WTC11 (cell line): ENCODE measurements at regions not wholly inside any gene's neighbourhood (a gene's known extent, or its start where the extent isn't known, plus 50 kb on each side); places are given as distances from the start of the nearest gene placed in this dataset.

Experiments
- ATAC-seq: fragments of 200-7000 bp; cut with Tn5 transposase; 2 replicates; pipeline ENCODE4 v1.10.0; 2021; ENCODE audit warnings: mild to moderate bottlenecking, moderate library complexity
- CTCF ChIA-PET: fragments of 300-600 bp; sonication (Branson Sonifier 250); formaldehyde crosslinking; loops from one replicate; lab custom pipeline; 2021; ENCODE audit warnings: antibody characterized with exemption; lab: Charles Lee
- POLR2A ChIA-PET: fragments of 350-600 bp; sonication (Branson Sonifier 250); formaldehyde crosslinking; loops from one replicate; lab custom pipeline; 2021; ENCODE audit warnings: antibody characterized with exemption; lab: Charles Lee
- DNase-seq: peaks from one replicate; pipeline ENCODE4 v3.0.0; 2021; ENCODE audit warnings: low spot score
- H3K27ac Mint-ChIP-seq: 2 replicates; pipeline ENCODE4 v1.8.0; 2021; ENCODE audit warnings: mixed read lengths
- H3K27me3 Mint-ChIP-seq: 2 replicates; pipeline ENCODE4 v1.8.0; 2021; ENCODE audit warnings: low read depth, mild to moderate bottlenecking, moderate library complexity, mixed read lengths
- H3K36me3 Mint-ChIP-seq: 2 replicates; pipeline ENCODE4 v1.8.0; 2021; ENCODE audit warnings: mixed read lengths
- H3K4me1 Mint-ChIP-seq: 2 replicates; pipeline ENCODE4 v1.8.0; 2022; ENCODE audit warnings: mixed read lengths
- H3K4me3 Mint-ChIP-seq: 2 replicates; pipeline ENCODE4 v1.8.0; 2021; ENCODE audit warnings: mild to moderate bottlenecking, moderate library complexity, mixed read lengths
- H3K9me3 Mint-ChIP-seq: 2 replicates; pipeline ENCODE4 v1.8.0; 2021; ENCODE audit warnings: mixed read lengths
- ATF1 ChIP-seq: sonication (generic); formaldehyde crosslinking; IDR thresholded peaks from 2 replicates; pipeline ENCODE4 v1.8.1; 2023; ENCODE audit warnings: mild to moderate bottlenecking, moderate library complexity, missing genetic modification reagents
- ATF2 ChIP-seq: sonication (generic); formaldehyde crosslinking; IDR thresholded peaks from 2 replicates; pipeline ENCODE4 v1.8.1; 2022; ENCODE audit warnings: low read depth, missing genetic modification reagents, borderline replicate concordance
- ETV6 ChIP-seq: sonication (generic); formaldehyde crosslinking; IDR thresholded peaks from 2 replicates; pipeline ENCODE4 v1.8.1; 2022; ENCODE audit warnings: mild to moderate bottlenecking, missing genetic modification reagents
- FOXK1 ChIP-seq: sonication (generic); formaldehyde crosslinking; IDR thresholded peaks from 2 replicates; pipeline ENCODE4 v1.8.0; 2022; ENCODE audit warnings: mild to moderate bottlenecking, moderate library complexity, missing genetic modification reagents
- FOXP4 ChIP-seq: sonication (generic); formaldehyde crosslinking; IDR thresholded peaks from 2 replicates; pipeline ENCODE4 v1.8.0; 2022; ENCODE audit warnings: mild to moderate bottlenecking, missing genetic modification reagents
- IRF1 ChIP-seq: sonication (generic); formaldehyde crosslinking; IDR thresholded peaks from 2 replicates; pipeline ENCODE4 v1.8.0; 2023; ENCODE audit warnings: missing genetic modification reagents
- JAZF1 ChIP-seq: fragments of 250-450 bp; sonication (Bioruptor Pico); IDR thresholded peaks from 2 replicates; pipeline ENCODE4 v1.9.0; 2021; ENCODE audit warnings: moderate library complexity, mild to moderate bottlenecking, inconsistent platforms
- MLX ChIP-seq: sonication (generic); formaldehyde crosslinking; IDR thresholded peaks from 2 replicates; pipeline ENCODE4 v1.8.1; 2023; ENCODE audit warnings: mild to moderate bottlenecking, missing genetic modification reagents, moderate library complexity
- NFYB ChIP-seq: sonication (generic); formaldehyde crosslinking; conservative IDR thresholded peaks from 2 replicates; pipeline ENCODE4 v1.8.0; 2022; ENCODE audit warnings: low read depth, missing genetic modification reagents
- NR1H2 ChIP-seq: sonication (generic); formaldehyde crosslinking; IDR thresholded peaks from 2 replicates; pipeline ENCODE4 v1.9.0; 2021; ENCODE audit warnings: mild to moderate bottlenecking, moderate library complexity, missing genetic modification reagents
- PRDM15 ChIP-seq: sonication (generic); formaldehyde crosslinking; IDR thresholded peaks from 2 replicates; pipeline ENCODE4 v1.8.0; 2022; ENCODE audit warnings: missing genetic modification reagents
- SOX15 ChIP-seq: fragments of 250-450 bp; sonication (Bioruptor Pico); IDR thresholded peaks from 2 replicates; pipeline ENCODE4 v1.9.0; 2021; ENCODE audit warnings: mild to moderate bottlenecking
- TEAD1 ChIP-seq: sonication (generic); formaldehyde crosslinking; IDR thresholded peaks from 2 replicates; pipeline ENCODE4 v1.8.0; 2022; ENCODE audit warnings: mild to moderate bottlenecking, missing genetic modification reagents
- ZNF138 ChIP-seq: sonication (generic); formaldehyde crosslinking; conservative IDR thresholded peaks from 2 replicates; pipeline ENCODE4 v1.8.1; 2022; ENCODE audit warnings: mild to moderate bottlenecking, moderate library complexity, missing genetic modification reagents
- ZNF219 ChIP-seq: sonication (generic); formaldehyde crosslinking; IDR thresholded peaks from 2 replicates; pipeline ENCODE4 v1.8.0; 2023; ENCODE audit warnings: missing genetic modification reagents, mild to moderate bottlenecking, borderline replicate concordance
- ZNF281 ChIP-seq: sonication (generic); formaldehyde crosslinking; IDR thresholded peaks from 2 replicates; pipeline ENCODE4 v1.8.0; 2023; ENCODE audit warnings: mild to moderate bottlenecking, missing genetic modification reagents
- ZSCAN18 ChIP-seq: fragments of 250-450 bp; sonication (Bioruptor Pico); IDR thresholded peaks from 2 replicates; pipeline ENCODE4 v2.1.2; 2022; ENCODE audit warnings: mild to moderate bottlenecking, moderate library complexity

GRCh38 chr4:23697722-23698121 is 192.1 kb downstream of the PPARGC1A start (continued):
- TF ChIP-seq PRDM15 (CRISPR knock-in tag) (no peak), ATF1 (CRISPR knock-in tag) (no peak), FOXP4 (no peak), NR1H2 (CRISPR knock-in tag) (no peak), ZNF281 (CRISPR knock-in tag) (no peak)
- TF ChIP-seq, all 79 proteins: peak for 0

- ChIA-PET CTCF (interaction anchor here (1.4 kb wide), 1 partner anchor 83 kb away, joined by 4 read pairs; no protein-coding TSS in a partner anchor), POLR2A (no interaction called here)
- H3K27ac Mint-ChIP-seq: no peak overlapping the region
- ATAC-seq (no peak), DNase-seq (no peak)
- H3K9me3 Mint-ChIP-seq: no peaks in the 10 kb centered on the region
- no peak overlapping the region for H3K4me3 Mint-ChIP-seq
- peaks cover 11% of the 10 kb centered on the region for H3K4me1 Mint-ChIP-seq
- no peaks in the 10 kb centered on the region for H3K27me3 Mint-ChIP-seq
- no peaks in the 10 kb centered on the region for H3K36me3 Mint-ChIP-seq
- TF ChIP-seq FOXK1 (CRISPR knock-in tag): no peak
- TF ChIP-seq NFYB (CRISPR knock-in tag): no peak
- TF ChIP-seq ZNF138 (CRISPR knock-in tag): no peak
- TF ChIP-seq ZSCAN18 (CRISPR knock-in tag): no peak
- no peak for TF ChIP-seq IRF1
- TF ChIP-seq MLX (CRISPR knock-in tag): no peak
- TF ChIP-seq JAZF1: no peak
- no peak for TF ChIP-seq ETV6 (CRISPR knock-in tag)
- no peak for TF ChIP-seq PRDM15 (CRISPR knock-in tag)
- TF ChIP-seq ZNF219 (CRISPR knock-in tag): no peak
- TF ChIP-seq TEAD1 (CRISPR knock-in tag): no peak
- TF ChIP-seq SOX15: no peak
- TF ChIP-seq ATF2 (CRISPR knock-in tag): no peak
Measured at GRCh38 chr4:23697001-23697528, 192.8 kb downstream of the PPARGC1A start.
